ENCODE measurements at regions not wholly inside any gene's neighbourhood (a gene's known extent, or its start where the extent isn't known, plus 50 kb on each side); places are given as distances from the start of the nearest gene placed in this dataset.

DNA sequence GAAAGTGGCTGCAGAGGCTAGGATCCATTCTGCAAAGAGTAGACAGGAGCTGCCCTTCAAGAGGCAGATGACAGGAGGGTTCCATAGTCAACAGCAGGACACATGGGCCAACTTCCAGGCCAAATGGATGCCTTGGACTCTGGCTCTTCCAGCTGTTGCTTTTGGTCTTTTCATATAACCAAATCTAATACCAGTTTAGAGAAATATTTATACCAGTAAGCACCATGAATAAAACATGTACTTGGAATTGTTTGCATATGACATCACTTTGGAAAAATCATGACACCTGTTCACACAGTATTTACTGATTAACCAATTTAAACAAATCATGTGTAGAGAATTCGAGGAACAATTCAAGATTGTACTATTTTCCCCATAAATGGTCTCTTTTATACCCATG, 481.3 kb downstream of the DMRT2 start:
- TF ChIP-seq CTCF (IDR thresholded peaks at IDR 0.05; ENCODE audit: insufficient read depth, low read depth, low read length): no peak
- H3K4me3 ChIP-seq (ENCODE audit: low read depth, low read length): no peak overlapping the region
- DNase-seq (ENCODE audit: low read depth): no peak

DNA sequence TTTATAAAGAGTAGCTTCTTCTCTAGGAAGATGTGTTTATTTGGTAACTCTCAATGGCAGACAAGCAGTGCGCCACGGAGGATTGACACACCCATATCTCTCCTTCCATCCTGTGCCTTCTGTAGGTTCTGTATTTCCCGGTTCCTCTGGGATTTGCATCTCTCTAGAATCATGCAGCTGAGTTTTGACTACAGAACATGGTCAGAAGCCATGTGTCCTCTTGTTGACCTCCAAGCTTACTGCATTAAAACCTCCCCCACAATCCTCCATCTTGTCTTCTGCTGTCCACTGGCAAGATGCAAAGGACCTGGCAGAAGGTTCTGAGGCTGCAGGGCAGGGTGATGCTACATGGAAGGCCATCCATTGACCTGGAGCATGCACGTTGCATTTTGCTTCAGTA, 482.0 kb downstream of the DMRT2 start:
- TF ChIP-seq CTCF (IDR thresholded peaks at IDR 0.05; ENCODE audit: insufficient read depth, low read depth, low read length): no peak
- DNase-seq (ENCODE audit: low read depth): no peak
- no peak overlapping the region for H3K4me3 ChIP-seq (ENCODE audit: low read depth, low read length)

GRCh38 chr9:1535051-1535450, 480.1 kb upstream of the SMARCA2 start:
- no peak for DNase-seq (ENCODE audit: low read depth)
- no peak for TF ChIP-seq CTCF (IDR thresholded peaks at IDR 0.05; ENCODE audit: insufficient read depth, low read depth, low read length)
- H3K4me3 ChIP-seq (ENCODE audit: low read depth, low read length): no peak overlapping the region

- no peak overlapping the region for H3K4me3 ChIP-seq (ENCODE audit: low read depth, low read length)
- no peak for DNase-seq (ENCODE audit: low read depth)
- no peak for TF ChIP-seq CTCF (IDR thresholded peaks at IDR 0.05; ENCODE audit: insufficient read depth, low read depth, low read length)
Measured at GRCh38 chr9:1535599-1535998, 479.5 kb upstream of the SMARCA2 start.

GRCh38 chr9:1536522-1537170, 478.5 kb upstream of the SMARCA2 start:
- no peak overlapping the region for H3K4me3 ChIP-seq (ENCODE audit: low read depth, low read length)
- TF ChIP-seq CTCF (IDR thresholded peaks at IDR 0.05; ENCODE audit: insufficient read depth, low read depth, low read length): no peak
- no peak for DNase-seq (ENCODE audit: low read depth)

DNA sequence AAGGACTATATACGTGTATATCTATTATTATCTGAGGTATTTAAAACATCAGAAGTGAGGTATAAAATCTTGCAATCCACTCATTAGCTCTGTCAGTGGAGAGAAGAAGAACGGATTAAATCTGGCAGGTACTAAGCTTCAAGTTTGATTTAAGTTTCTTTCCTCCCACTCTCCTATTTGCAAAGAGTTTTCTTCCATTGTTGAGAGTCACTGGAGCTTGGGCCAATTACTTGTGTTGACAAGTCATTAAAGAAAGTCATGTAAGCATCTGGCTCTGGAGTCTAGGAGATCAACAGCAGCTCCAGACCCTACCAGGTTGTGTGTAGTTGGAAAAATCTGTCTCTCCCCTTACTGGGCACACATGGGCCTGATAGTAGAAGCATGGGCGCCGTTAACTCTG, 476.8 kb upstream of the SMARCA2 start:
- DNase-seq (ENCODE audit: low read depth): no peak
- no peak overlapping the region for H3K4me3 ChIP-seq (ENCODE audit: low read depth, low read length)
- no peak for TF ChIP-seq CTCF (IDR thresholded peaks at IDR 0.05; ENCODE audit: insufficient read depth, low read depth, low read length)

DNA sequence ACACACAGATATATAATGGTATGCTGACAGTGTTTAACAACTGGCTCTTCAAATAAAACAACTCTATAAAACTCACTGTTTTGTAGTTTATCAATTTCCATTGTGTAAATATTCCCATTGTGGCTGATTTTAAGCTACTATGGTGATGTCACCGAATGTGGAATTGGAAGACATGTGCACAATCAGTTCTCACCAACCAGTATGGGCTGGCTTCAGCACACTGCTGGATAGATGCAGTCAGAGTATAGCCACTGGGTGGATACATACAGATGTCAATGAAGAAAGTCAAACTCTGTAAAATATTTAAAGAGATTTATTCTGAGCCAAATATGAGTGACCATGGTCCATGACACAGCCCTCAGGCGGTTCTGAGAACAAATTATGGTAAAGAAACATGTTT, 475.9 kb upstream of the SMARCA2 start:
- H3K4me3 ChIP-seq (ENCODE audit: low read depth, low read length): no peak overlapping the region
- no peak for TF ChIP-seq CTCF (IDR thresholded peaks at IDR 0.05; ENCODE audit: insufficient read depth, low read depth, low read length)
- DNase-seq (ENCODE audit: low read depth): no peak

Measured in fibroblast of villous mesenchyme (primary cell).